ENCODE measurements at regions not wholly inside any gene's neighbourhood (a gene's known extent, or its start where the extent isn't known, plus 50 kb on each side); places are given as distances from the start of the nearest gene placed in this dataset.

GRCh38 chr18:32542221-32542798 lies 71.6 kb upstream of the GAREM1 start:
- no peak for DNase-seq (ENCODE audit: low read depth)

- DNase-seq (ENCODE audit: low read depth) = no peak
Observed at GRCh38 chr18:32530947-32531651, 60.4 kb upstream of the GAREM1 start.

- no peak for DNase-seq (ENCODE audit: low read depth)
Observed at GRCh38 chr18:32529722-32530420, 59.2 kb upstream of the GAREM1 start.

GRCh38 chr18:32520771-32521170 lies 50.1 kb upstream of the GAREM1 start:
- DNase-seq (ENCODE audit: low read depth) = no peak
